ENCODE measurements at regions not wholly inside any gene's neighbourhood (a gene's known extent, or its start where the extent isn't known, plus 50 kb on each side); places are given as distances from the start of the nearest gene placed in this dataset.

DNA sequence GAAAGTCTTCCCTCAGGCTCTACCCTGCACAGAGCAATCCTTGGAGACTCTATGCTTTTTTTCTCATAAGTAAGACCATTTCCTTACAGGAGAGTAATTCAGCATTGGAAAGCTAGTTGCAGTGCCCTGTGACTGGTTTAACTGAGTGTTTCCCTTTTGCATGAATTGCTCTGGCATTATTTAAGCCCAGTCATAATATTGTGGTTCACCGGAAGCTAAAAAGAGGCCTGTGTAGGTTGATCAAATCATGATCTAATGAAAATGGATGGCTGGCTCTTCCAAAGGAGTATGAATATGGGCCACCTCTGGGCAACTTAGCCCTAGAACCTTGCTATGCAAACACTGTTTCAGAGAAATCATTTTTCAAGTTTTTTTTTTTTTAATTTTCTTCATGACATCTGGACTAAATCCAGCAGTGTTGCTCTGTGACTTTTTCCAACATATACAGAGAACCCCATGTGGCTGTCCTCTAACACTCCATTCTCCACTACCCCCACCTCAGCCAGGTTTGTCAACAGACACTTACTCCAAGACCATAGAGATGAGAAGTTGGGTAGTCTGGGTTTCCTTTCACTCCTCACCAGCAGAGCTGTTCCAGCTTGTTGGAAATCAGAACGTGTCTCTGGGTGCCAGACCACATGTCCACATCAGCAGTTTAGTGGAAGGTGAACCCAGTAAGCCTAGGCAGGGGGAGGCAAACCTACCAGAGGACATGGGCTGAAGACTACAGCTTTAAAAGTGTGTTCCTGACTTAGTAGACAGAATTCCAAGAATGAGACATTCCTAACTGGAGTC lies 175.2 kb upstream of the SLC14A2 start:
- H3K4me1 ChIP-seq: no peaks in the 10 kb centered on the region
- no peaks in the 10 kb centered on the region for H3K27me3 ChIP-seq
- DNase-seq: no peak
- H3K36me3 ChIP-seq: no peaks in the 10 kb centered on the region
- H3K9me3 ChIP-seq: no peaks in the 10 kb centered on the region
- TF ChIP-seq POLR2A (IDR thresholded peaks at IDR 0.05) (no peak), CTCF (IDR thresholded peaks at IDR 0.05) (no peak)
- no peak overlapping the region for H3K27ac ChIP-seq
- WGBS, 2 donors: 72 to 78% methylated on average over 2 of the region's 2 CpGs
- intact Hi-C loops (cut with DNase I): no loop called here
- no peak overlapping the region for H3K4me3 ChIP-seq (replicated peaks in 1 of 3)

- no peaks in the 10 kb centered on the region for H3K36me3 ChIP-seq
- no peak for DNase-seq
- no peaks in the 10 kb centered on the region for H3K27me3 ChIP-seq
- no peak overlapping the region for H3K4me3 ChIP-seq (replicated peaks in 1 of 3)
- no peaks in the 10 kb centered on the region for H3K9me3 ChIP-seq
- TF ChIP-seq CTCF (IDR thresholded peaks at IDR 0.05): no peak
- TF ChIP-seq POLR2A (IDR thresholded peaks at IDR 0.05): no peak
- intact Hi-C loops (cut with DNase I): no loop called here
- 66 to 80% methylated on average over 5 of the region's 5 CpGs for WGBS, 2 donors
- no peak overlapping the region for H3K27ac ChIP-seq
- H3K4me1 ChIP-seq: no peaks in the 10 kb centered on the region
Observed at GRCh38 chr18:45441110-45441847, 174.0 kb upstream of the SLC14A2 start.

- H3K36me3 ChIP-seq: no peaks in the 10 kb centered on the region
- 89 to 96% methylated on average over 1 of the region's 1 CpG for WGBS, 2 donors
- H3K27ac ChIP-seq: no peak overlapping the region
- H3K4me3 ChIP-seq (replicated peaks in 1 of 3): no peak overlapping the region
- no peaks in the 10 kb centered on the region for H3K27me3 ChIP-seq
- no peaks in the 10 kb centered on the region for H3K4me1 ChIP-seq
- H3K9me3 ChIP-seq: no peaks in the 10 kb centered on the region
- intact Hi-C loops (cut with DNase I): no loop called here
- no peak for TF ChIP-seq CTCF (IDR thresholded peaks at IDR 0.05)
- no peak for DNase-seq
Observed at GRCh38 chr18:45444040-45444439, 171.2 kb upstream of the SLC14A2 start.

GRCh38 chr18:45447355-45448265 lies 167.7 kb upstream of the SLC14A2 start:
- intact Hi-C loops (cut with DNase I): no loop called here
- Histone ChIP-seq H3K27ac (no peak overlapping the region), H3K27me3 (no peaks in the 10 kb centered on the region), H3K36me3 (no peaks in the 10 kb centered on the region), H3K4me1 (no peaks in the 10 kb centered on the region), H3K4me3 (replicated peaks in 1 of 3) (no peak overlapping the region), H3K9me3 (no peaks in the 10 kb centered on the region)
- no peak for DNase-seq
- WGBS, 2 donors: 72 to 73% methylated on average over 2 of the region's 2 CpGs
- TF ChIP-seq CTCF (IDR thresholded peaks at IDR 0.05) (no peak), POLR2A (IDR thresholded peaks at IDR 0.05) (no peak)
